Gastrocnemius medialis (tissue), 4 donors: ENCODE measurements at regions not wholly inside any gene's neighbourhood (a gene's known extent, or its start where the extent isn't known, plus 50 kb on each side); places are given as distances from the start of the nearest gene placed in this dataset.
"Not testable (repeated sequence)": the region's sequence is repeated elsewhere in the genome, so short reads cannot be mapped to it uniquely, and the experiment has no call there.

Source experiments
- CTCF ChIP-seq, 5 experiments: fragments of 450-650 bp in 3 of 5; fragments of 200-600 bp in 2 of 5; sonication (generic) in 2 of 5; IDR thresholded peaks in 4 of 5; conservative IDR thresholded peaks in 1 of 5; 1 replicate in 4 of 5; 2 replicates in 1 of 5; pipeline ENCODE4 v1.5.1; 2016 to 2019; ENCODE audit warnings: antibody characterized with exemption in 5 of 5, mild to moderate bottlenecking in 3 of 5, moderate library complexity in 3 of 5
- POLR2A ChIP-seq, 2 donors: fragments of 450-650 bp; IDR thresholded peaks; one replicate each; pipeline ENCODE4 v1.6.1; 2017; ENCODE audit warnings: antibody characterized with exemption in 2 of 2, mild to moderate bottlenecking in 2 of 2, moderate library complexity in 2 of 2

- not testable (repeated sequence) for TF ChIP-seq CTCF (IDR thresholded peaks at IDR 0.05 in 4 of 5, conservative IDR thresholded peaks at IDR 0.05 in 1 of 5); POLR2A (IDR thresholded peaks at IDR 0.05)
Measured at GRCh38 chr10:120213283-120213682, 243.7 kb upstream of the PLPP4 start.
